ENCODE measurements at regions not wholly inside any gene's neighbourhood (a gene's known extent, or its start where the extent isn't known, plus 50 kb on each side); places are given as distances from the start of the nearest gene placed in this dataset.
A peak's percentile ranks its signal among the peaks of the same experiment; 100 is the strongest.

GRCh38 chr9:36764364-36765076, 191.8 kb downstream of the MELK start:
- DNase-seq, result peak; percentile 73

DNA sequence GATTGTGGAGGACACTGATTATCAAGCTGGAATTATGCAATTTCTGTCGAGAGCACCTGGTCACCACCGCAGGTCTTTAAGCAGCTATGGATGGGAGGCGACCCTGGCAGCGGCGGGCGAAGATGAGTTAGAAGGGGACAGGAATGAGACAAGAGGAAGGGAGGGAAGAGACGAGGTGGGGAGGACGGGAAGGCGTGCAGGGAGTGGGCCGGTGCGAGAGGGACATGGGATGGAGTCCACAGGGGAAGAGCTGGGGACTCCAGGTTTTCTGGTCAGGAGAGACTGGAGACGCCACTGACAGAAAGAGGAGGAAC, 192.3 kb downstream of the MELK start:
- DNase-seq, result no peak

DNA sequence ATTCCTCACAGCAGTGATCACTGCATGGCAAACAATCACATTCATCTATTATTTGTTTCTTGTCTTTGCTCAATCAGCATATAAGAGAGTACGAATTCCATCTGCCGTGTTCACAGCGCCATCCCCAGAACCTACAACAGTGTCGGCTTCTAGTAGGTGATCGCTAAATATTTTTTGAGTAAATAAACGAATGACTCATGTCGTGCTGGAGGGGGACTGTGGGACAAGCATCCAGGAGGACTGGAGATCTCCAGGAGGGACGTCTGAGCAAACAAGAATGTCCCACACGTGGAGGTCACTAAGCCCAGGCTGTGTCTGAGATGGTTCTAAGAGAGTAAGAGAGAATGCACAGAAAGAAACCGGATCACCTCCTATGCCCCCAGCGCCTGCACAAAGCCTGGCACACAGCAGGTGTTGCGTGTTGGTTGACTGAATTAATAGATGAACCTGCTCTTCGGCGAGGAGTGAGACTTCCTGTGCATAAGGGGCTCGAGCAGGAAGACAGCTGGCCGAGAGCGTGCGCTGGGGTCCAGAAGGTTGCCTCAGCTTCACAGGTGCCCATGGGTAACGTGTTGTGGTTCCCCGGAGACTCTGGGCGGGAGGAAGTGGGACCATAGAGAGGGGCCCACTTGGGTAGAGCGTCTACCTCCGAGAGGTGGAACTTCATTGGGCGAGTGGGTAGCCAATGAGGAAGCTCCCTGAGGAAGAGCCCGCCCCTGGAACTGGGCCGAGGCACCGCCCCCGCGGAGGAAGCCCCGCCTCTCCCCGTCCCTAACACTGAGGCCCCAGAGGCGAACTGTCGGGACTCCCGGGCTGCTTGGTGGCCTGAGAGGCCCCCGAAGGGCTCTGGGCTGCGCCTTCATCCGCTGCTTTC, 193.0 kb downstream of the MELK start:
- DNase-seq, result peak; percentile 98

- no peak for DNase-seq
Measured at GRCh38 chr9:36768677-36769076, 196.0 kb downstream of the MELK start.

DNA sequence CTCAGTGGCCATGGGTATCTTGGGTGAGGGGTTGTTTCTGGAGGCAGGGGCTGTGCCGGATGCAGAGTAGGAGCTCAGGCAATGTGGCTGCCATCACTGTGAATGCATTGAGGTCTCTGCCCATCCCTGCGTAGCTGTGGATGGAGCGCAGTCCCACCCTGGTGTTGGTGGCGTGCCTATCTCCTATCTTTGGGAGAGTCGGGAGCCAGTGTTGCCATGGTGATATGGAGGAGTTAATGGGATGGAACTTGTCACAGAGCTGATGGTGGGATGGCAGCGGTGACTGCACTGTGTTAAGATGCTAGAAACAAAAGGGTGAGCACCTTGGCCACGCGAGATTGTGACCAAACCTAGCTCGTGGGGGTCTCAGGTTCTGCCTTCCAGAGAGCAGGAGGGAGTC, 197.3 kb downstream of the MELK start:
- DNase-seq, result no peak

DNA sequence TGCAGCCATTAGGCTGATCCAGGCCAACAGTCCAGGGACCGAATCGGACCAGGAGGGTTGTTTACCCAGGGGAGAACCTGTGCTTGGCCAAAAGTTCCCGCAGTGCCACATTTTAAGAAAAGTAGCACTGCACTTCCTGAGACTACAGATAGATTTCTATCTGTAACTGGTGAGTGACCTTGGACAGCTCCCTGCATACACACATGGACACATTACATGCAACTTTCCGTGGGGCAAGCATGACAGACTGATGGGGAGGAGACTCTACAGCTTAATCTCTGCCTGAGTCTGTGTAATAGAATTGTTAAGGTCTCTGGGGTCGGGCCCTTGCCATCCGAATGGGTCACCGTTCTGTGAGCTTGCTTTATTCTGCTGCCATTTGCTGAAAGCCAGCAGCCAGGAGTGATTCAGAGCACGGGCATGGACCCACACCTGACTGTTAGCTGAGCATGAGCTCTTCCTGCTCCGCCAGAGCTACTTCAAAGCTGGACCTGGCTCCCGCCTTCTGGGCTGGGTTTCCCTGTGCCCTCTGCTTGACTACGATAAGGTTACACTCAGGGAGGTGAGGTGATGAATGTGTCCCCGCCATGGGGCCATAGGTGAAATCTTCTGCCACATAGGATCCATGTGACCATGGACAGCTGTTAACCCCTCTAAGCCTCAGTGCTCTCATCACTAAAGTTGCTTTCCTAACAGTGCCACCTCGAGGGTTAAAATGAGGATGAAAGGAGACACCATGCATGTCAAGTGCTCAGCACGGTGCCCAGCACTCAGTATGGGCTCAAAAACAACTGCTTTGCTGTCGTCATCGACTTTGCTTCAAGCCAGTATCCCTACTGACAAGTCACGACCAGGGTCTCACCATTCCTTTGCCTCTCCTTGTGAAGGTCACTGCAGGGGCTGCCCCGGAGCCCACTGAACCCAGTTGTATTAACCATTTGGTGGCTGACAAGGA, 200.0 kb downstream of the MELK start:
- no peak for DNase-seq

DNA sequence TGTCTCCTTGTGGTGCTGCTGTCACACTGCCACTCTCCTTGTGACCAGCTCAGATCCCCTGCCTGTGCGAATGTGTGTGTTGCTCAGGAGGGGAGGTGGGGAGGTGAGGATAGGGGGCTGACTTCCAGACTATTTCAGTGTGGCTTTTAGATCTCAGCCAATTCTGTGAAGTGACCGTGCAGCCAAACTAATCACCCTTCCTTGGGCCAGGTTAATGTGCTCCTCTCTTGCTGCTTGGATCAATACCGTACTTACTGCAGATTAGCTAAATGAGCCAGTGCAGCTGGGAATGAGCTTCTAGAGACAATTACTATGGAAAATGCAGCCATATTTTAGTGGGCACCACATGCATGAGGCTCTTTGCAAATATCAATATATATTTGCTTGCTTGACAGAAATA, 206.0 kb downstream of the MELK start:
- DNase-seq, result no peak

GRCh38 chr9:36779582-36779981, 206.9 kb downstream of the MELK start:
- DNase-seq, result no peak

DNA sequence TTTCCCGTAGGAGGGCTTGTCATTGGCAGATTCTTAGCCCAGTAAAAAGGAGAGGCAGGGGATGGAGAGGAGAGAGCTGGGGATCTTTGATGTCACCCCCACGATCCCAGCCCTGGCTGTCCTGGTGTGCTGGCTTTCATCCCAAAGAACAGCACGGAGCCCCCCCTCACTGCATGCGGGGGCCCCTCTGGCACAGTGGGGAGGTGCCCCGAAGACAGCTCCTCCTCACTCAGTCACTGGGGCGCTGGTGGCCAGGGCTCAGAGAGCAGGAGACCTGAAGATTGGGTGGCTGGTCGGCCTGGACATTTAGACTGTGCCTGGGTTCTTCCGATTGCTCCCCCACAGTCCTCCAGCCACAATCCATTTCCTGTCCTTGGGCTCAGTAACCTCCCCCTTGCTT, 207.5 kb downstream of the MELK start:
- no peak for DNase-seq

- no peak for DNase-seq
Measured at GRCh38 chr9:36781533-36781932, 208.8 kb downstream of the MELK start.
